Activated naive CD4-positive, alpha-beta T cell treated with anti-CD3 and anti-CD28 coated beads for 36 hours (primary cell): ENCODE measurements at regions not wholly inside any gene's neighbourhood (a gene's known extent, or its start where the extent isn't known, plus 50 kb on each side); places are given as distances from the start of the nearest gene placed in this dataset.

Experiments
- CTCF ChIA-PET: fragments of 350-600 bp; sonication (Branson Sonifier 250); formaldehyde crosslinking; loops from one replicate; lab custom pipeline; 2021; ENCODE audit warnings: antibody characterized with exemption; lab: Charles Lee
- DNase-seq: peaks from one replicate; pipeline ENCODE4 v3.0.0-alpha.2; 2020
- H3K27ac Mint-ChIP-seq: one replicate; pipeline ENCODE4 v1.8.0; 2021; ENCODE audit warnings: mild to moderate bottlenecking, mixed read lengths
- H3K27me3 Mint-ChIP-seq: one replicate; pipeline ENCODE4 v1.8.0; 2021; ENCODE audit warnings: low read depth, mixed read lengths
- H3K36me3 Mint-ChIP-seq: one replicate; pipeline ENCODE4 v1.8.0; 2021; ENCODE audit warnings: low read depth, mixed read lengths
- H3K4me1 Mint-ChIP-seq: one replicate; pipeline ENCODE4 v1.8.0; 2021; ENCODE audit warnings: low read depth, mixed read lengths
- H3K4me3 Mint-ChIP-seq: one replicate; pipeline ENCODE4 v1.8.0; 2021; ENCODE audit warnings: mild to moderate bottlenecking, moderate library complexity, mixed read lengths
- H3K9me3 Mint-ChIP-seq: one replicate; pipeline ENCODE4 v1.8.0; 2021; ENCODE audit warnings: mixed read lengths
- intact Hi-C: fragments of 100-400 bp; cut with micrococcal nuclease; formaldehyde crosslinking; loops from one replicate; pipeline ENCODE4 v1.15.1; 2023

- H3K4me3 Mint-ChIP-seq = no peak overlapping the region
- CTCF ChIA-PET = no interaction called here
- intact Hi-C loops = no loop called here
- no peaks in the 10 kb centered on the region for H3K36me3 Mint-ChIP-seq
- no peaks in the 10 kb centered on the region for H3K4me1 Mint-ChIP-seq
- H3K9me3 Mint-ChIP-seq = peaks cover 12% of the 10 kb centered on the region
- H3K27me3 Mint-ChIP-seq = no peaks in the 10 kb centered on the region
- DNase-seq = no peak
- no peak overlapping the region for H3K27ac Mint-ChIP-seq
These were observed 1183.2 kb downstream of the RAPGEF2 start for GRCh38 chr4:160286051-160286450.

GRCh38 chr4:160296476-160296875 lies 1193.6 kb downstream of the RAPGEF2 start:
- no peak overlapping the region for H3K27ac Mint-ChIP-seq
- H3K27me3 Mint-ChIP-seq = no peaks in the 10 kb centered on the region
- H3K4me3 Mint-ChIP-seq = no peak overlapping the region
- no peaks in the 10 kb centered on the region for H3K36me3 Mint-ChIP-seq
- DNase-seq = no peak
- no peaks in the 10 kb centered on the region for H3K4me1 Mint-ChIP-seq
- CTCF ChIA-PET = no interaction called here
- intact Hi-C loops = no loop called here
- peaks cover 2% of the 10 kb centered on the region for H3K9me3 Mint-ChIP-seq

- no peak overlapping the region for H3K27ac Mint-ChIP-seq
- no peaks in the 10 kb centered on the region for H3K4me1 Mint-ChIP-seq
- intact Hi-C loops = no loop called here
- H3K4me3 Mint-ChIP-seq = no peak overlapping the region
- no peaks in the 10 kb centered on the region for H3K36me3 Mint-ChIP-seq
- peaks cover 2% of the 10 kb centered on the region for H3K9me3 Mint-ChIP-seq
- CTCF ChIA-PET = no interaction called here
- DNase-seq = no peak
- H3K27me3 Mint-ChIP-seq = no peaks in the 10 kb centered on the region
These were observed 1196.3 kb downstream of the RAPGEF2 start for GRCh38 chr4:160299177-160299576.

- peaks cover 2% of the 10 kb centered on the region for H3K9me3 Mint-ChIP-seq
These were observed 1196.7 kb downstream of the RAPGEF2 start for GRCh38 chr4:160299608-160300007.

GRCh38 chr4:160316036-160316435 lies 1213.2 kb downstream of the RAPGEF2 start:
- H3K9me3 Mint-ChIP-seq = peaks cover 4% of the 10 kb centered on the region
- no peaks in the 10 kb centered on the region for H3K4me1 Mint-ChIP-seq
- H3K27ac Mint-ChIP-seq = no peak overlapping the region
- intact Hi-C loops = no loop called here
- no peak overlapping the region for H3K4me3 Mint-ChIP-seq
- CTCF ChIA-PET = no interaction called here
- DNase-seq = no peak
- no peaks in the 10 kb centered on the region for H3K27me3 Mint-ChIP-seq
- no peaks in the 10 kb centered on the region for H3K36me3 Mint-ChIP-seq

More at GRCh38 chr4:160299608-160300007, 1196.7 kb downstream of the RAPGEF2 start:
- Mint-ChIP-seq H3K36me3 (no peaks in the 10 kb centered on the region), H3K4me3 (no peak overlapping the region), H3K27me3 (no peaks in the 10 kb centered on the region), H3K4me1 (no peaks in the 10 kb centered on the region), H3K27ac (no peak overlapping the region)
- intact Hi-C loops = no loop called here
- DNase-seq = no peak
- CTCF ChIA-PET = no interaction called here

- CTCF ChIA-PET = no interaction called here
- no peak for DNase-seq
- H3K27ac Mint-ChIP-seq = no peak overlapping the region
- H3K4me1 Mint-ChIP-seq = no peaks in the 10 kb centered on the region
- intact Hi-C loops = no loop called here
- H3K36me3 Mint-ChIP-seq = no peaks in the 10 kb centered on the region
- no peaks in the 10 kb centered on the region for H3K9me3 Mint-ChIP-seq
- no peaks in the 10 kb centered on the region for H3K27me3 Mint-ChIP-seq
- no peak overlapping the region for H3K4me3 Mint-ChIP-seq
These were observed 1215.8 kb downstream of the RAPGEF2 start for GRCh38 chr4:160318567-160319220.

- Mint-ChIP-seq H3K9me3 (no peaks in the 10 kb centered on the region), H3K27me3 (no peaks in the 10 kb centered on the region), H3K27ac (no peak overlapping the region), H3K36me3 (no peaks in the 10 kb centered on the region), H3K4me1 (no peaks in the 10 kb centered on the region), H3K4me3 (no peak overlapping the region)
- CTCF ChIA-PET = no interaction called here
- DNase-seq = no peak
- intact Hi-C loops = no loop called here
These were observed 1216.5 kb downstream of the RAPGEF2 start for GRCh38 chr4:160319221-160319867.

GRCh38 chr4:160319868-160320260 lies 1217.0 kb downstream of the RAPGEF2 start:
- H3K4me1 Mint-ChIP-seq = no peaks in the 10 kb centered on the region
- DNase-seq = no peak
- no peak overlapping the region for H3K27ac Mint-ChIP-seq
- H3K27me3 Mint-ChIP-seq = no peaks in the 10 kb centered on the region
- no peaks in the 10 kb centered on the region for H3K9me3 Mint-ChIP-seq
- no peak overlapping the region for H3K4me3 Mint-ChIP-seq
- intact Hi-C loops = no loop called here
- H3K36me3 Mint-ChIP-seq = no peaks in the 10 kb centered on the region
- CTCF ChIA-PET = no interaction called here

- no peaks in the 10 kb centered on the region for H3K4me1 Mint-ChIP-seq
- H3K36me3 Mint-ChIP-seq = no peaks in the 10 kb centered on the region
- DNase-seq = no peak
- H3K27me3 Mint-ChIP-seq = no peaks in the 10 kb centered on the region
- H3K4me3 Mint-ChIP-seq = no peak overlapping the region
- CTCF ChIA-PET = no interaction called here
- no peak overlapping the region for H3K27ac Mint-ChIP-seq
- H3K9me3 Mint-ChIP-seq = peaks cover 4% of the 10 kb centered on the region
- intact Hi-C loops = no loop called here
These were observed 1223.2 kb downstream of the RAPGEF2 start for GRCh38 chr4:160326110-160326509.

GRCh38 chr4:160347197-160347596 lies 1244.3 kb downstream of the RAPGEF2 start:
- H3K36me3 Mint-ChIP-seq = no peaks in the 10 kb centered on the region
- intact Hi-C loops = no loop called here
- H3K27ac Mint-ChIP-seq = no peak overlapping the region
- H3K9me3 Mint-ChIP-seq = no peaks in the 10 kb centered on the region
- H3K27me3 Mint-ChIP-seq = no peaks in the 10 kb centered on the region
- CTCF ChIA-PET = no interaction called here
- no peak overlapping the region for H3K4me3 Mint-ChIP-seq
- no peak for DNase-seq
- H3K4me1 Mint-ChIP-seq = no peaks in the 10 kb centered on the region

GRCh38 chr4:160350944-160351343 lies 1248.1 kb downstream of the RAPGEF2 start:
- Mint-ChIP-seq H3K27ac (no peak overlapping the region), H3K4me1 (no peaks in the 10 kb centered on the region), H3K4me3 (no peak overlapping the region), H3K27me3 (no peaks in the 10 kb centered on the region), H3K36me3 (no peaks in the 10 kb centered on the region), H3K9me3 (no peaks in the 10 kb centered on the region)
- DNase-seq = no peak
- CTCF ChIA-PET = no interaction called here
- intact Hi-C loops = no loop called here

GRCh38 chr4:160352637-160353036 lies 1249.8 kb downstream of the RAPGEF2 start:
- H3K4me1 Mint-ChIP-seq = no peaks in the 10 kb centered on the region
- CTCF ChIA-PET = no interaction called here
- no peak overlapping the region for H3K27ac Mint-ChIP-seq
- no peak for DNase-seq
- H3K4me3 Mint-ChIP-seq = no peak overlapping the region
- no peaks in the 10 kb centered on the region for H3K9me3 Mint-ChIP-seq
- H3K36me3 Mint-ChIP-seq = no peaks in the 10 kb centered on the region
- intact Hi-C loops = no loop called here
- no peaks in the 10 kb centered on the region for H3K27me3 Mint-ChIP-seq

GRCh38 chr4:160353548-160353947 lies 1250.7 kb downstream of the RAPGEF2 start:
- CTCF ChIA-PET = no interaction called here
- Mint-ChIP-seq H3K4me1 (no peaks in the 10 kb centered on the region), H3K4me3 (no peak overlapping the region), H3K27ac (no peak overlapping the region), H3K27me3 (no peaks in the 10 kb centered on the region), H3K9me3 (no peaks in the 10 kb centered on the region), H3K36me3 (no peaks in the 10 kb centered on the region)
- no peak for DNase-seq
- intact Hi-C loops = no loop called here
